ENCODE measurements at regions not wholly inside any gene's neighbourhood (a gene's known extent, or its start where the extent isn't known, plus 50 kb on each side); places are given as distances from the start of the nearest gene placed in this dataset.

- no peak overlapping the region for H3K27ac ChIP-seq
- no peak overlapping the region for H3K4me3 ChIP-seq
- no peaks in the 10 kb centered on the region for H3K4me1 ChIP-seq (replicated peaks)
- H3K9me3 ChIP-seq (replicated peaks) = no peaks in the 10 kb centered on the region
- H3K27me3 ChIP-seq (replicated peaks) = peaks cover 14% of the 10 kb centered on the region
- H3K36me3 ChIP-seq = no peaks in the 10 kb centered on the region
- no peak for DNase-seq (ENCODE audit: low read depth in 1 of 2, low spot score in 2 of 2)
Observed at GRCh38 chr4:83677656-83678055, 141.7 kb downstream of the GPAT3 start.

- no peaks in the 10 kb centered on the region for H3K27me3 ChIP-seq (replicated peaks)
- no peaks in the 10 kb centered on the region for H3K36me3 ChIP-seq
- no peaks in the 10 kb centered on the region for H3K9me3 ChIP-seq (replicated peaks)
- DNase-seq (ENCODE audit: low read depth in 1 of 2, low spot score in 2 of 2) = no peak
- H3K4me3 ChIP-seq = no peak overlapping the region
- no peak overlapping the region for H3K27ac ChIP-seq
- no peaks in the 10 kb centered on the region for H3K4me1 ChIP-seq (replicated peaks)
Observed at GRCh38 chr4:83664741-83665140, 128.8 kb downstream of the GPAT3 start.

GRCh38 chr4:83664071-83664470 is 128.2 kb downstream of the GPAT3 start:
- Histone ChIP-seq H3K9me3 (replicated peaks) (no peaks in the 10 kb centered on the region), H3K4me1 (replicated peaks) (no peaks in the 10 kb centered on the region), H3K4me3 (no peak overlapping the region), H3K27ac (no peak overlapping the region), H3K36me3 (no peaks in the 10 kb centered on the region), H3K27me3 (replicated peaks) (no peaks in the 10 kb centered on the region)
- DNase-seq (ENCODE audit: low read depth in 1 of 2, low spot score in 2 of 2) = no peak

GRCh38 chr4:83662204-83662603 is 126.3 kb downstream of the GPAT3 start:
- no peak overlapping the region for H3K27ac ChIP-seq
- no peaks in the 10 kb centered on the region for H3K9me3 ChIP-seq (replicated peaks)
- H3K4me1 ChIP-seq (replicated peaks) = no peaks in the 10 kb centered on the region
- DNase-seq (ENCODE audit: low read depth in 1 of 2, low spot score in 2 of 2) = no peak
- no peaks in the 10 kb centered on the region for H3K36me3 ChIP-seq
- no peak overlapping the region for H3K4me3 ChIP-seq
- no peaks in the 10 kb centered on the region for H3K27me3 ChIP-seq (replicated peaks)

- no peaks in the 10 kb centered on the region for H3K36me3 ChIP-seq
- H3K9me3 ChIP-seq (replicated peaks) = no peaks in the 10 kb centered on the region
- no peak for DNase-seq (ENCODE audit: low read depth in 1 of 2, low spot score in 2 of 2)
- H3K4me1 ChIP-seq (replicated peaks) = no peaks in the 10 kb centered on the region
- H3K27me3 ChIP-seq (replicated peaks) = no peaks in the 10 kb centered on the region
- H3K27ac ChIP-seq = no peak overlapping the region
- H3K4me3 ChIP-seq = no peak overlapping the region
Observed at GRCh38 chr4:83661359-83661758, 125.5 kb downstream of the GPAT3 start.

GRCh38 chr4:83660578-83660977 is 124.7 kb downstream of the GPAT3 start:
- no peak for DNase-seq (ENCODE audit: low read depth in 1 of 2, low spot score in 2 of 2)
- Histone ChIP-seq H3K9me3 (replicated peaks) (no peaks in the 10 kb centered on the region), H3K36me3 (no peaks in the 10 kb centered on the region), H3K27ac (no peak overlapping the region), H3K27me3 (replicated peaks) (no peaks in the 10 kb centered on the region), H3K4me1 (replicated peaks) (no peaks in the 10 kb centered on the region), H3K4me3 (no peak overlapping the region)

GRCh38 chr4:83658806-83659205 is 122.9 kb downstream of the GPAT3 start:
- no peak overlapping the region for H3K27ac ChIP-seq
- H3K9me3 ChIP-seq (replicated peaks) = no peaks in the 10 kb centered on the region
- H3K4me1 ChIP-seq (replicated peaks) = no peaks in the 10 kb centered on the region
- H3K36me3 ChIP-seq = no peaks in the 10 kb centered on the region
- DNase-seq (ENCODE audit: low read depth in 1 of 2, low spot score in 2 of 2) = no peak
- H3K27me3 ChIP-seq (replicated peaks) = no peaks in the 10 kb centered on the region
- no peak overlapping the region for H3K4me3 ChIP-seq

GRCh38 chr4:83657336-83657735 is 121.4 kb downstream of the GPAT3 start:
- no peak for DNase-seq (ENCODE audit: low read depth in 1 of 2, low spot score in 2 of 2)
- Histone ChIP-seq H3K27ac (no peak overlapping the region), H3K4me1 (replicated peaks) (no peaks in the 10 kb centered on the region), H3K27me3 (replicated peaks) (no peaks in the 10 kb centered on the region), H3K9me3 (replicated peaks) (no peaks in the 10 kb centered on the region), H3K4me3 (no peak overlapping the region), H3K36me3 (no peaks in the 10 kb centered on the region)

Measured in SJSA1 (cell line).